ENCODE measurements at regions not wholly inside any gene's neighbourhood (a gene's known extent, or its start where the extent isn't known, plus 50 kb on each side); places are given as distances from the start of the nearest gene placed in this dataset.

- Histone ChIP-seq H4K8ac (ENCODE audit: extremely low read depth, insufficient read depth, low read length) (no peak overlapping the region), H4K20me1 (replicated peaks in 1 of 2; ENCODE audit: control insufficient read depth in 1 of 2, insufficient read depth in 2 of 2, low read length in 2 of 2) (no peaks in the 10 kb centered on the region), H3K23me2 (ENCODE audit: low read depth, low read length) (no peaks in the 10 kb centered on the region), H3K14ac (ENCODE audit: insufficient read length) (no peak overlapping the region), H3K27ac (ENCODE audit: low read depth, low read length) (no peak overlapping the region), H2BK20ac (ENCODE audit: low read length) (no peak overlapping the region), H3K9ac (replicated peaks in 1 of 4; ENCODE audit: extremely low read depth in 1 of 4, low read depth in 3 of 4, low read length in 3 of 4) (no peak overlapping the region), H3K4ac (replicated peaks; ENCODE audit: insufficient read length, low read depth, low read length) (no peak overlapping the region), H2BK12ac (ENCODE audit: low read depth, low read length) (no peak overlapping the region), H3K4me3 (ENCODE audit: extremely low read depth in 1 of 4, insufficient read depth in 2 of 4, low read depth in 3 of 4, low read length in 4 of 4) (no peak overlapping the region), H2BK120ac (replicated peaks; ENCODE audit: low read depth, low read length) (no peak overlapping the region), H2BK15ac (ENCODE audit: low read length) (no peak overlapping the region), H3K56ac (replicated peaks; ENCODE audit: insufficient read length, low read depth, low read length) (no peak overlapping the region), H3K36me3 (ENCODE audit: control insufficient read depth in 2 of 4, insufficient read depth in 4 of 4, low read length in 3 of 4) (no peaks in the 10 kb centered on the region; a peak in 2 of 8 replicates), H3K9me3 (ENCODE audit: insufficient read depth in 2 of 2, low read depth in 1 of 2, low read length in 1 of 2) (peaks cover under 1 to 3% of the 10 kb centered on the region in 2 experiments; a peak in 1 of 4 replicates), H4K5ac (ENCODE audit: insufficient read length, low read depth, low read length) (no peak overlapping the region), H3K79me1 (ENCODE audit: low read depth, low read length) (no peaks in the 10 kb centered on the region), H3K4me1 (replicated peaks in 1 of 4; ENCODE audit: control insufficient read depth in 3 of 4, insufficient read depth in 4 of 4, low read length in 3 of 4) (no peaks in the 10 kb centered on the region), H3K23ac (ENCODE audit: insufficient read length) (no peak overlapping the region), H2BK5ac (ENCODE audit: low read depth, low read length) (no peak overlapping the region), H2AK5ac (ENCODE audit: low read depth, low read length) (no peak overlapping the region), H3K79me2 (ENCODE audit: control insufficient read depth in 1 of 2, insufficient read depth in 2 of 2, low read length in 2 of 2) (no peaks in the 10 kb centered on the region), H4K91ac (replicated peaks; ENCODE audit: insufficient read length, low read length) (no peak overlapping the region), H3K27me3 (replicated peaks in 1 of 4; ENCODE audit: control insufficient read depth in 3 of 4, extremely low read depth in 1 of 4, insufficient read depth in 3 of 4, low read length in 3 of 4) (no peaks in the 10 kb centered on the region), H2AFZ (ENCODE audit: low read length) (no peak overlapping the region), H3K18ac (ENCODE audit: extremely low read depth, low read length) (no peak overlapping the region), H3K4me2 (ENCODE audit: insufficient read depth in 1 of 2, low read depth in 2 of 2, low read length in 2 of 2) (no peak overlapping the region)
- no peak for TF ChIP-seq CBX8 (IDR thresholded peaks at IDR 0.05; ENCODE audit: borderline replicate concordance, low read depth, low read length)
- TF ChIP-seq SIRT6 (IDR thresholded peaks at IDR 0.05; ENCODE audit: low read length) = no peak
- TF ChIP-seq YY1 (IDR thresholded peaks at IDR 0.05; ENCODE audit: low read depth, low read length) = no peak
- 90% methylated on average over 1 of the region's 1 CpG; no CpG with 5 or more reads in 1 of the 2 experiments for WGBS, 2 experiments (ENCODE audit: extremely low coverage in 1 of 2, insufficient coverage in 1 of 2, insufficient read length in 1 of 2, insufficient replicate concordance in 2 of 2, low coverage in 1 of 2, low lambda C conversion rate in 2 of 2, missing lambda C conversion rate in 1 of 2)
- FAIRE-seq (no peak), DNase-seq (ENCODE audit: low read depth in 1 of 2, low spot score in 2 of 2) (no peak)
- POLR2A ChIA-PET (ENCODE audit: partially characterized antibody) = no interaction called here
- CTCF ChIA-PET (ENCODE audit: partially characterized antibody) = no interaction called here
These were observed 769.5 kb upstream of the CDH2 start for GRCh38 chr18:28946471-28946870.
